AG09309 (cell line): ENCODE measurements at regions not wholly inside any gene's neighbourhood (a gene's known extent, or its start where the extent isn't known, plus 50 kb on each side); places are given as distances from the start of the nearest gene placed in this dataset.

Source experiments
- DNase-seq: peaks from one replicate; pipeline ENCODE4 v3.0.0-alpha.2; 2010; ENCODE audit warnings: low read depth
- H3K4me3 ChIP-seq: 2 replicates; pipeline ENCODE4 v1.5.1; 2011; ENCODE audit warnings: mild to moderate bottlenecking, low read depth, low read length, moderate library complexity; ENCODE audit not compliant: control insufficient read depth
- TF ChIP-seq, protein P1 (sequence below): IDR thresholded peaks from 2 replicates; pipeline ENCODE4 v1.5.1; 2011; ENCODE audit warnings: mild to moderate bottlenecking, low read depth, low read length, inconsistent platforms; ENCODE audit not compliant: insufficient read depth, control insufficient read depth; ENCODE audit errors: missing control alignments

DNA sequence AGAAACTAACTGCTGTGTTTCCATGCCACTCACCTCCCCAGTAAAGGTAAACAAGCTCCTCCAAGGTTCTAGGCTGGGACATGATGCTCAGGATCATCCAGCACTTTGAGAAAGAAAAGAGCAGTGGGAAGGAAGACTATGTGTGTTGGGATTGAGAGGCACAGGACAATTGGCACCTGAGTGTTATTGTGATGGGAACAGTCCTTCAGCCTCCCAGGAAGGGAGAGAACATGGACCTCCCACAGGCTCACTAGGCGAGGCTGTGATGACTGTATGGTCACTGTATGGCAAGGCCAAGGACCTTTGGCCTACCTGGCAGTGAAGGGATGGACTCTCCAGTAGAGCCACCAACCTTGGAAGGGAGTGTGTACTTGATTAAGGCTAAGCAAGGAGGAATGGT is 123.2 kb upstream of the UNC5B start:
- H3K4me3 ChIP-seq = no peak overlapping the region
- no peak for DNase-seq
- TF ChIP-seq, protein P1, sequence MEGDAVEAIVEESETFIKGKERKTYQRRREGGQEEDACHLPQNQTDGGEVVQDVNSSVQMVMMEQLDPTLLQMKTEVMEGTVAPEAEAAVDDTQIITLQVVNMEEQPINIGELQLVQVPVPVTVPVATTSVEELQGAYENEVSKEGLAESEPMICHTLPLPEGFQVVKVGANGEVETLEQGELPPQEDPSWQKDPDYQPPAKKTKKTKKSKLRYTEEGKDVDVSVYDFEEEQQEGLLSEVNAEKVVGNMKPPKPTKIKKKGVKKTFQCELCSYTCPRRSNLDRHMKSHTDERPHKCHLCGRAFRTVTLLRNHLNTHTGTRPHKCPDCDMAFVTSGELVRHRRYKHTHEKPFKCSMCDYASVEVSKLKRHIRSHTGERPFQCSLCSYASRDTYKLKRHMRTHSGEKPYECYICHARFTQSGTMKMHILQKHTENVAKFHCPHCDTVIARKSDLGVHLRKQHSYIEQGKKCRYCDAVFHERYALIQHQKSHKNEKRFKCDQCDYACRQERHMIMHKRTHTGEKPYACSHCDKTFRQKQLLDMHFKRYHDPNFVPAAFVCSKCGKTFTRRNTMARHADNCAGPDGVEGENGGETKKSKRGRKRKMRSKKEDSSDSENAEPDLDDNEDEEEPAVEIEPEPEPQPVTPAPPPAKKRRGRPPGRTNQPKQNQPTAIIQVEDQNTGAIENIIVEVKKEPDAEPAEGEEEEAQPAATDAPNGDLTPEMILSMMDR = no peak

DNA sequence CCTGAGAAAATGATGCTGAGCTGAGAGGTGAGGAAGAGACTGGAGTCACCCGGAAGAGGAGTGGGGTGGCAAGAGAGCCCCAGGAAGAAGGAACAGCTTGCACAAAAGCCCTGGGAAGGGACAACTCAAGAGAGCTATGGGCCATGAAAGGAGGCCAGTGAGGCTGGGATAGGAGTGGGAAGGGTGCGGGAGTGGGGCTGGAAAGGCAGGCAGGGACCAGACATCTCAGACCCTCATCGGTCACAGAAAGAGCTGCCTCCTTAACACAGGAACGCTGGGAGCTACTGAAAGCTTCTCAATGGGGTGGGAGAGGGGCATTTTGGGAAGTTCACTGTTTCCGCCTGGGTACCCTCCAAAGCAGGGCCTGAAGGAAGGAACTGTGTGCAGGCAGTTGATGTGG is 122.0 kb upstream of the UNC5B start:
- no peak for DNase-seq
- TF ChIP-seq, protein P1 = no peak
- H3K4me3 ChIP-seq = no peak overlapping the region

DNA sequence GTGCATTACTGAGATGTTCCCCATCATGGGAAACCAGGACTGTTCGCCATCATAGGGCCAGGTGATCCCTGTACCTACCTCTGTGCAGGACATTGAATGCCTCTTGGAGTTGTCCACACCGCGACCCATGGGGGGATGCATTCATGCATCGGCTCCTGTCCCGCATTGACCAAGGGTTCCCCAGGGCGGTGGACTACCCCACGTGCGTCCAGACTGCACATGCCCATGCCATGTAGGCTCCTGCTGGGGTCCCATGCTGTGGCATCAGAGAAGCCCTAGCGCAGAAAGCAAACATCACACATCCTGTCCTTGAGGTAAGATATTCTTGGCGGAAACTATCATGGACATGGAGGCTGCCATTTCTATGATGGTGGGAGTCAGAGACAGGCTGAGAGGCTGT is 121.6 kb upstream of the UNC5B start:
- DNase-seq = no peak
- TF ChIP-seq, protein P1 = no peak
- H3K4me3 ChIP-seq = no peak overlapping the region

DNA sequence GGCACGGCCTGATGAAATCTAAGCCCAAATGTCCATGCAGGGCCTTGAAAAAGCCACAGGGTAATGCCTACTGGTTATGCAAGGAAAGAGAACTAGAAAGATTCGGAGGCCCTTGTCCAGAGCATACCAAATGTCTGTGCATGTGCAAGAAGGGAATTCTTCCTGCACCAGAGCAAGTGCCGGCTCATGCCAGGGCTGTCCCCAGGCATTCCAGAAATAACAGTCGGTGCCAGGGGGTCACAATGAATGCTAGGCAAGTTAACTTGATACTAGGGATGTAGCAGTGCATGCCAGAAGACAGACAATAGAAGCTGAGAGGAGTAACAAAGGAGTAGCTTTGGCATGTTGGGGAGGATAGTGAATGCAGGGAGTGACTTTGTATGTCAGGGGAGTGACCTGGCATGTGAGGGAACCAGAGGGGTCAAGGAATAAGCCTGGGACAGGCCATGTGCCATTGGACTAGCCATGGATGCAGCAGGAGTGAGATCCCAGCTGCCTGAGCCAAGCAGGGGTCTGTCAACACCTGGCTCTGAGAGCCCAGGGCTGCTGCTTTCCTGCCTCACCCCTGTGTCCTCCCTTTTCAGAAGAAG is 119.5 kb upstream of the UNC5B start:
- H3K4me3 ChIP-seq = no peak overlapping the region
- DNase-seq = no peak
- TF ChIP-seq, protein P1 = no peak

DNA sequence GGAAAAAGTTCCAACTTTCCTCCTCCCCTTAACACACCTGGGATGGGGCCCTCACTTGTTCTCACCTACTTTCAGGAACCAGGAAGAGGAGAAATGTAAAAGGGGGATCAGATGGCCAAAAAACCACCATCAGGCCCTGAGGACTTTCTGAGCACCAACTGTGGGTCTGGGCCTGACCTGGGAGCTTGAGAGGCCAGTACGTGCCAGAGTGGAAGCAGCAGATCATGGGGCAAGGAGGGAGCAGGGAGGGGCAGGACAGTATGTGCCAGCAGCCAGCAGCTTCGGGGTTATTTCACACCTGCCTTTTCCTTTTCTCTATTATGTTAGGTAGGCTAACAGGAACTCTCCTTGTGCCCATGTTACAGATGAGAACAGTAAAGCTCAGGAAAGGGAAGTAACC is 118.8 kb upstream of the UNC5B start:
- TF ChIP-seq, protein P1 = no peak
- no peak overlapping the region for H3K4me3 ChIP-seq
- DNase-seq = no peak

DNA sequence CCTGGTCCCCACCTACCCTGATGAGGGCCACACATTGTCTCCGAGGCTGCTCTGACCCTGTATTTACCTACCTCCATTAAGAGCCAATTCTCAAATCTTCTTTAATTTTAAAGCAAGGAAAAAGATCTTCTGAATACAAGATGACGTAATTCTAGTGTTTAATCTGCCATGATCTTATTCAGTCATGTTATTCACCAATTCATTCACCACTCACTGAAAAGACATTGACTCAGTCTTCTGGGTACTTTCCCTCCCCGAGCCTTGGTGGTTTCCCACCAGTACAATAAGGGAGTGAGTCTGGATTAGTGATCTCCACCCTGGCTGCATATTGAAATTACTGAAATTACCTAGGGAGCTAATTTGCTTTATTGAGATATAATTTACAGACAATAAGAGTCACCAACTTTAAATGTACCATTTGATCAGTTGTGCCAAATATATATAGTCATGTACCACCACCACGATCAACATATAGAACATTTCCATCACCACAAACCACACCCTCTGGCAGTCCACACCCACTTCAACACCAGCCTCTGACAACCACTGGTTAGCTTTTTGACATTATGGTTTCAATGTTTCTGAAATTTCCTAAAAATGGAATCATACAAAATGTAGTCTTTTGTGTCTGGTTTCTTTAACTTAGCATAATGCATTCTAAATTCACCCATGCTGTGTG is 117.5 kb upstream of the UNC5B start:
- TF ChIP-seq, protein P1 = no peak

DNA sequence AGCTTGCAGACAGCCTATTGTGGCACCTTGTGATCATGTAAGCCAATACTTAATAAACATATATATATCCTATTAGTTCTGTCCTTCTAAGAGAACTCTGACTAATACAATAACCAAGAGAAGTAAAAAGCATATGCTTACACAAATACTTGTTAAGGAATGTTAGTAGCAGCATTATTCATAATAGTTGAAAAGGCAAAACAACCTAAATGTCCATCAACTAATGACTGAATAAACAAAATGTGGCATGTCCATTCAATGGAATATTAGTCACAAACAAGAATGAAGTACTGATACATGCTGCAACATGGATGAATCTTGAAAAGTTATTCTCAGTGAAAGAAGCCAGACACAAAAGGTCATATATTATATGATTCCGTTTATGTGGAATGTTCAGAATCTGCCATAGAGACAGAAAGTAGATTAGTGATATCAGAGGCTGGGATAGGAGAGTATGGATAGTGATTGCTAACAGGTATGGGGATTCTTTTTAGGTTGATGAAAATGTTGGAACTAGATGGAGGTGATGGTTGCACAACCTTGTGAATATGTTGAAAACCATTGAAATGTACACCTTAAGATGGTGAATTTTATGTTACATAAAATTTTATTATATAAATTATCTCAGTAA is 112.5 kb upstream of the UNC5B start:
- TF ChIP-seq, protein P1 = no peak
- no peak for DNase-seq
- H3K4me3 ChIP-seq = no peak overlapping the region

More for the DNA sequence above, 117.5 kb upstream of the UNC5B start:
- no peak overlapping the region for H3K4me3 ChIP-seq
- no peak for DNase-seq
